Stimulated activated CD8-positive, alpha-beta memory T cell treated with anti-CD3 and anti-CD28 coated beads, Interleukin-15, amount 100 ng/mL, for 48 hours (primary cell): ENCODE measurements at regions not wholly inside any gene's neighbourhood (a gene's known extent, or its start where the extent isn't known, plus 50 kb on each side); places are given as distances from the start of the nearest gene placed in this dataset.

Experiments
- DNase-seq, 2 donors: peaks; one replicate each; pipeline ENCODE4 v3.0.0-alpha.2; 2020; ENCODE audit warnings: low read depth in 2 of 2

- peak in 1 of 2 donors; percentile 7 for DNase-seq
Measured at GRCh38 chr16:47779201-47780016, 318.3 kb downstream of the PHKB start.

- DNase-seq: no peak
Measured at GRCh38 chr16:47778106-47778801, 317.1 kb downstream of the PHKB start.

GRCh38 chr16:47777220-47777619 lies 316.1 kb downstream of the PHKB start:
- no peak for DNase-seq

GRCh38 chr16:47774661-47775060 lies 313.5 kb downstream of the PHKB start:
- no peak for DNase-seq

GRCh38 chr16:47753659-47754058 lies 292.5 kb downstream of the PHKB start:
- no peak for DNase-seq
